ENCODE measurements at regions not wholly inside any gene's neighbourhood (a gene's known extent, or its start where the extent isn't known, plus 50 kb on each side); places are given as distances from the start of the nearest gene placed in this dataset.

GRCh38 chr18:35871337-35871736 is 101.1 kb upstream of the RMP24 start:
- intact Hi-C loops (cut with DNase I; ENCODE audit: low total_unique reads), result no loop called here
- H3K27ac ChIP-seq, result no peak overlapping the region
- H3K9me3 ChIP-seq, result peaks cover 0 to 13% (median 0%) of the 10 kb centered on the region in 4 donors
- no peak for TF ChIP-seq POLR2AphosphoS5 (IDR thresholded peaks at IDR 0.05)
- no peak for TF ChIP-seq EP300 (IDR thresholded peaks at IDR 0.05)
- TF ChIP-seq, protein P1, sequence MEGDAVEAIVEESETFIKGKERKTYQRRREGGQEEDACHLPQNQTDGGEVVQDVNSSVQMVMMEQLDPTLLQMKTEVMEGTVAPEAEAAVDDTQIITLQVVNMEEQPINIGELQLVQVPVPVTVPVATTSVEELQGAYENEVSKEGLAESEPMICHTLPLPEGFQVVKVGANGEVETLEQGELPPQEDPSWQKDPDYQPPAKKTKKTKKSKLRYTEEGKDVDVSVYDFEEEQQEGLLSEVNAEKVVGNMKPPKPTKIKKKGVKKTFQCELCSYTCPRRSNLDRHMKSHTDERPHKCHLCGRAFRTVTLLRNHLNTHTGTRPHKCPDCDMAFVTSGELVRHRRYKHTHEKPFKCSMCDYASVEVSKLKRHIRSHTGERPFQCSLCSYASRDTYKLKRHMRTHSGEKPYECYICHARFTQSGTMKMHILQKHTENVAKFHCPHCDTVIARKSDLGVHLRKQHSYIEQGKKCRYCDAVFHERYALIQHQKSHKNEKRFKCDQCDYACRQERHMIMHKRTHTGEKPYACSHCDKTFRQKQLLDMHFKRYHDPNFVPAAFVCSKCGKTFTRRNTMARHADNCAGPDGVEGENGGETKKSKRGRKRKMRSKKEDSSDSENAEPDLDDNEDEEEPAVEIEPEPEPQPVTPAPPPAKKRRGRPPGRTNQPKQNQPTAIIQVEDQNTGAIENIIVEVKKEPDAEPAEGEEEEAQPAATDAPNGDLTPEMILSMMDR (IDR thresholded peaks at IDR 0.05), result no peak
- TF ChIP-seq POLR2A (IDR thresholded peaks at IDR 0.05), result no peak
- 24 to 58% (median 45%) methylated on average over 2 of the region's 2 CpGs for WGBS, 5 donors
- H3K4me1 ChIP-seq, result no peaks in the 10 kb centered on the region
- DNase-seq, result no peak
- H3K27me3 ChIP-seq, result no peaks in the 10 kb centered on the region
- no peak overlapping the region for H3K4me3 ChIP-seq
- H3K36me3 ChIP-seq, result no peaks in the 10 kb centered on the region

GRCh38 chr18:35875566-35875965 is 96.9 kb upstream of the RMP24 start:
- H3K36me3 ChIP-seq, result no peaks in the 10 kb centered on the region
- 88 to 100% (median 93%) methylated on average over 1 of the region's 1 CpG for WGBS, 5 donors
- no peaks in the 10 kb centered on the region for H3K27me3 ChIP-seq
- no peaks in the 10 kb centered on the region for H3K4me1 ChIP-seq
- intact Hi-C loops (cut with DNase I; ENCODE audit: low total_unique reads), result no loop called here
- H3K9me3 ChIP-seq, result peaks cover 0 to 13% (median 0%) of the 10 kb centered on the region in 4 donors
- no peak for DNase-seq
- H3K4me3 ChIP-seq, result no peak overlapping the region
- TF ChIP-seq POLR2AphosphoS5 (IDR thresholded peaks at IDR 0.05) (no peak), EP300 (IDR thresholded peaks at IDR 0.05) (no peak), POLR2A (IDR thresholded peaks at IDR 0.05) (no peak)
- TF ChIP-seq, protein P1 (IDR thresholded peaks at IDR 0.05), result no peak
- H3K27ac ChIP-seq, result no peak overlapping the region

DNA sequence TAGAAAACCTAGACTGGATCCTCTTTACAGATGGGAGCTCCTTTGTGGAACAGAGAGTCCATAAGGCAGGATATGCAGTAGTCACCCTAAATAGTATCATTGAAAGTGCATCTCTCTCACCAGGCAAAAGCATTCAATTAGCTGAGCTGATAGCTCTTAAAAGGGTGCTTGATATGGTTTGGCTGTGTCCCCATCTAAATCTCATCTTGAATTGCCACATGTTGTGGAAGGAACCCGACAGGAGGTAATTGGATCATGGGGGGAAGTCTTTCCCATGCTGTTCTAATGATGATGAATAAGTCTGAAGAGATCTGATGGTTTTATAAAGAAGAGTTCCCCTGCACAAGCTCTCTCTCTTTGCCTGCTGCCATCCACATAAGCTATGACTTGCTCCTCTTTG is 96.2 kb upstream of the RMP24 start:
- DNase-seq, result no peak
- Histone ChIP-seq H3K4me1 (no peaks in the 10 kb centered on the region), H3K36me3 (no peaks in the 10 kb centered on the region), H3K9me3 (peaks cover 0 to 13% (median 0%) of the 10 kb centered on the region in 4 donors), H3K27ac (no peak overlapping the region), H3K27me3 (no peaks in the 10 kb centered on the region), H3K4me3 (no peak overlapping the region)
- TF ChIP-seq POLR2AphosphoS5 (IDR thresholded peaks at IDR 0.05) (no peak), POLR2A (IDR thresholded peaks at IDR 0.05) (no peak), EP300 (IDR thresholded peaks at IDR 0.05) (no peak)
- TF ChIP-seq, protein P1 (IDR thresholded peaks at IDR 0.05), result no peak
- 68 to 83% (median 70%) methylated on average over 1 of the region's 1 CpG for WGBS, 5 donors
- intact Hi-C loops (cut with DNase I; ENCODE audit: low total_unique reads), result no loop called here

DNA sequence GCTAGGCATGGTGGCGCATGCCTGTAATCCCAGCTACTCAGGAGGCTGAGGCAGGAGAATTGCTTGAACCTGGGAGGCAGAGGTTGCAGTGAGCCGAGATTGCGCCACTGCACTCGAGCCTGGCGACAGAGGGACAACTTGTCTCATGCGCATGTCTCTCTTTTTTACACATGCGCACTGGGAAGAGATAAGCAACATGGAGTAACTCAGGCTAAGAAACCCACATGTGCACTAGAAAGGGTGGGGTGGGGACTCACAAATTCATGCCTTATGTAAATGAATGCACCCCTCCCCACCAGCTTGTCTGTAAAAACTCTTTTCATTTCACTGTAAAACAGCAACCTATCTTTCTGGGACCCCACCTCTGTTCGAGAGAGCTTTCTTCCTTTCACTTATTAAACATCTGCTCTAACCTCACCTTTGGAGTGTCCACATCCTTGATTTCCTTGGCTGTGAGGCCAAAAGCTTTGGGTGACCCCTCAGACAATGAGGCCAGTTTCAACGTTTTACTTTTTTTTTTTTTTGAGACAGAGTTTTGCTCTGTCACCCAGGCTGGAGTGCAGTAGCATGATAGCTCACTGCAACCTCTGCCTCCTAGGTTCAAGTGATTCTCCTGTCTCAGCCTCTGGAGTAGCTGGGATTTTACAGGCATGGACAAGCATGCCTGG is 91.6 kb upstream of the RMP24 start:
- DNase-seq, result no peak
- no peaks in the 10 kb centered on the region for H3K36me3 ChIP-seq
- TF ChIP-seq, protein P1 (IDR thresholded peaks at IDR 0.05), result no peak
- TF ChIP-seq POLR2A (IDR thresholded peaks at IDR 0.05), result no peak
- no peaks in the 10 kb centered on the region for H3K4me1 ChIP-seq
- intact Hi-C loops (cut with DNase I; ENCODE audit: low total_unique reads), result no loop called here
- peaks cover 0 to 6% (median 0%) of the 10 kb centered on the region in 3 donors for H3K27me3 ChIP-seq
- no peak overlapping the region for H3K4me3 ChIP-seq
- 81 to 90% (median 84%) methylated on average over 9 of the region's 9 CpGs for WGBS, 5 donors
- H3K9me3 ChIP-seq, result no peaks in the 10 kb centered on the region
- H3K27ac ChIP-seq, result no peak overlapping the region
